ENCODE measurements at regions not wholly inside any gene's neighbourhood (a gene's known extent, or its start where the extent isn't known, plus 50 kb on each side); places are given as distances from the start of the nearest gene placed in this dataset.

GRCh38 chr11:64472593-64473455, 82.9 kb upstream of the SLC22A11 start:
- no peak for TF ChIP-seq CTCF (IDR thresholded peaks at IDR 0.05; ENCODE audit: low read depth, low read length)
- TF ChIP-seq POLR2A (IDR thresholded peaks at IDR 0.05; ENCODE audit: extremely low read depth, insufficient read length) = no peak
- no peak for TF ChIP-seq MAX (IDR thresholded peaks at IDR 0.05; ENCODE audit: low read depth, low read length)
